Skin epidermis (tissue), 12 donors: ENCODE measurements at regions not wholly inside any gene's neighbourhood (a gene's known extent, or its start where the extent isn't known, plus 50 kb on each side); places are given as distances from the start of the nearest gene placed in this dataset.
"Not testable (repeated sequence)": the region's sequence is repeated elsewhere in the genome, so short reads cannot be mapped to it uniquely, and the experiment has no call there.

Experiments
- H3K27ac ChIP-seq, 21 experiments: fragments of 200-600 bp; sonication (generic) in 11 of 21; one replicate each; pipeline ENCODE4 v1.5.0; 2020; ENCODE audit warnings: mild to moderate bottlenecking in 3 of 21, inconsistent platforms in 2 of 21, moderate library complexity in 2 of 21
- H3K4me3 ChIP-seq, 7 experiments: fragments of 200-600 bp; sonication (generic) in 2 of 7; one replicate each; pipeline ENCODE4 v1.5.0; 2020; ENCODE audit warnings: inconsistent platforms in 2 of 7, mild to moderate bottlenecking in 2 of 7, moderate library complexity in 1 of 7

GRCh38 chr18:6520901-6521300 is 106.2 kb upstream of the L3MBTL4 start:
- Histone ChIP-seq H3K4me3 (no peak overlapping the region), H3K27ac (no peak overlapping the region)

GRCh38 chr18:6521803-6522418 is 107.2 kb upstream of the L3MBTL4 start:
- H3K27ac ChIP-seq = no peak overlapping the region
- no peak overlapping the region for H3K4me3 ChIP-seq

GRCh38 chr18:6525604-6526003 is 110.9 kb upstream of the L3MBTL4 start:
- Histone ChIP-seq H3K27ac (no peak overlapping the region), H3K4me3 (no peak overlapping the region)

GRCh38 chr18:6537475-6537874 is 122.8 kb upstream of the L3MBTL4 start:
- no peak overlapping the region for H3K4me3 ChIP-seq
- H3K27ac ChIP-seq = no peak overlapping the region

- H3K4me3 ChIP-seq, H3K27ac ChIP-seq: not testable (repeated sequence)
These were observed 126.5 kb upstream of the L3MBTL4 start for GRCh38 chr18:6541131-6541679.

GRCh38 chr18:6542296-6542695 is 127.6 kb upstream of the L3MBTL4 start:
- H3K4me3 ChIP-seq = no peak overlapping the region
- H3K27ac ChIP-seq = no peak overlapping the region

GRCh38 chr18:6543330-6543908 is 128.7 kb upstream of the L3MBTL4 start:
- Histone ChIP-seq H3K27ac (no peak overlapping the region), H3K4me3 (no peak overlapping the region)

GRCh38 chr18:6546229-6546628 is 131.5 kb upstream of the L3MBTL4 start:
- H3K4me3 ChIP-seq = no peak overlapping the region

GRCh38 chr18:6547476-6547875 is 132.8 kb upstream of the L3MBTL4 start:
- Histone ChIP-seq H3K27ac (no peak overlapping the region), H3K4me3 (no peak overlapping the region)

More at GRCh38 chr18:6546229-6546628, 131.5 kb upstream of the L3MBTL4 start:
- no peak overlapping the region for H3K27ac ChIP-seq

- Histone ChIP-seq H3K27ac (no peak overlapping the region), H3K4me3 (no peak overlapping the region)
These were observed 138.7 kb upstream of the L3MBTL4 start for GRCh38 chr18:6553234-6553900.

GRCh38 chr18:6557057-6557769 is 142.5 kb upstream of the L3MBTL4 start:
- H3K27ac ChIP-seq = no peak overlapping the region
- no peak overlapping the region for H3K4me3 ChIP-seq

- no peak overlapping the region for H3K4me3 ChIP-seq
- no peak overlapping the region for H3K27ac ChIP-seq
These were observed 143.1 kb upstream of the L3MBTL4 start for GRCh38 chr18:6557770-6558248.

GRCh38 chr18:6558446-6559156 is 143.9 kb upstream of the L3MBTL4 start:
- no peak overlapping the region for H3K4me3 ChIP-seq
- H3K27ac ChIP-seq = no peak overlapping the region

GRCh38 chr18:6559296-6559695 is 144.6 kb upstream of the L3MBTL4 start:
- Histone ChIP-seq H3K27ac (no peak overlapping the region), H3K4me3 (no peak overlapping the region)

- no peak overlapping the region for H3K4me3 ChIP-seq
- H3K27ac ChIP-seq = no peak overlapping the region
These were observed 146.3 kb upstream of the L3MBTL4 start for GRCh38 chr18:6561016-6561415.

GRCh38 chr18:6561420-6561861 is 146.7 kb upstream of the L3MBTL4 start:
- Histone ChIP-seq H3K4me3 (no peak overlapping the region), H3K27ac (no peak overlapping the region)

GRCh38 chr18:6561862-6562291 is 147.2 kb upstream of the L3MBTL4 start:
- no peak overlapping the region for H3K27ac ChIP-seq

GRCh38 chr18:6563896-6564295 is 149.2 kb upstream of the L3MBTL4 start:
- Histone ChIP-seq H3K27ac (no peak overlapping the region), H3K4me3 (no peak overlapping the region)

More at GRCh38 chr18:6561862-6562291, 147.2 kb upstream of the L3MBTL4 start:
- no peak overlapping the region for H3K4me3 ChIP-seq
